ENCODE measurements at regions not wholly inside any gene's neighbourhood (a gene's known extent, or its start where the extent isn't known, plus 50 kb on each side); places are given as distances from the start of the nearest gene placed in this dataset.

- TF ChIP-seq CTCF (IDR thresholded peaks at IDR 0.05) (no peak), POLR2AphosphoS5 (IDR thresholded peaks at IDR 0.05; ENCODE audit: low read depth, low read length) (no peak), SIN3A (IDR thresholded peaks at IDR 0.05; ENCODE audit: borderline replicate concordance, insufficient read depth, low read depth, low read length) (no peak)
Observed at GRCh38 chr6:82030761-82031503, 216.6 kb downstream of the IBTK start.

All from Panc1 (cell line).